T follicular helper cell (primary cell): ENCODE measurements at regions not wholly inside any gene's neighbourhood (a gene's known extent, or its start where the extent isn't known, plus 50 kb on each side); places are given as distances from the start of the nearest gene placed in this dataset.
"Not testable (repeated sequence)": the region's sequence is repeated elsewhere in the genome, so short reads cannot be mapped to it uniquely, and the experiment has no call there.

Source experiments
- DNase-seq: peaks from one replicate; pipeline ENCODE4 v3.0.0-alpha.2; 2020; ENCODE audit warnings: low read depth

DNA sequence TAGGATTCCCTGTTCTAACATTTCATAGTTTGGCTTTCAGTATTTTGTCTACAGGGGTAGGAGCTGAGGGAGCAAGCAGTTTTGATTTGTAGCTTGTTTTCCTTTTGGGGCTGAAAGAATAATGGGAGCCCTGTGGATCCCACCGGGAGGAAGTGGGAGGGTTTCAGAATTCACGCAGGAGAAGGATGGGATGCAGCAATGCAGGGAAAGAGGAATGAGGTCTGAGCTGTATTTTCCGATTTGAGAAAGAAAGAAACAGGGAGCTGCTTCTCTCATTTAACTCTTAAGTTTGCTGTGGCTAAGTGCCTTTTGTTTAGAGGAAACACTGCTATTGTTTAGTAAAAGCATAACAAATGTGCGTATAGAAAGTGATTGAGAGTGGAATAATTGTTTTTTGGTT lies 141.0 kb downstream of the ADCYAP1 start:
- DNase-seq: no peak

DNA sequence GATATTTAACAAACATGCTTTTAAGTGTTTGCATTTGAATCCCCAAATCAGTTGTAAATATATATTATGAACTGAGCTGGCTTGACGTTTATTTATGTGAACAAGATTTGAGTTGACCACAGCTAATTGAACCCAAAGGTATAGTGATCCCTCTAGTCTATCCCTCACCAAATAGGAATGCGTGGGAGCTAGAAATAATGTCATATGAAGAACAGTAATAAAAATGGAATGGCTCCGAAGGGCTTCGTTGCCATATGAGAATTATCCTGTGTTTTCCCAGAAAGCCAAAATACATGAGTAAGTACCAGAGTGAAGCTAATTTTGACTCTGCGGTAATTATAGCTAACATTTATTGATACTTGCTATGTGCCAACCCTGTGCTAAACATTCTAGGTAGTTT lies 142.7 kb downstream of the ADCYAP1 start:
- no peak for DNase-seq

DNA sequence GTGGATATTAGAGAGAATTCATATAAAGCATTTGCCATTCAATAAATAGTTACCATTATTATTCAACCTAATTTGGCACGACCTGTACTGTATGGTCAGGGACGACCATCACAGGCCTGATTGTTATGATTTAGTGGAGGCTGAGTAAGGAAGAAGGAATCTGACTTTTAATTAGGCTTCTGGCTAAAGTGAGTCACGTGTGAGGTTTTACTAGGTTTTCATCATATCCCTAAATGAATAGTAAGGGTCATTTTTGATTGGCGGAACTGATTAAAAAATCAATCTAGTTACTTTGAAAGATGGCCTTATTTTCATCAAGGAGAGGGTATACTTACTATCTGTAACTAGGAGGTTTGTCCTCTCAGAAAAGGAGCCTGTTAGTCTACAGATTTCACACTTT lies 143.4 kb downstream of the ADCYAP1 start:
- DNase-seq: no peak

DNA sequence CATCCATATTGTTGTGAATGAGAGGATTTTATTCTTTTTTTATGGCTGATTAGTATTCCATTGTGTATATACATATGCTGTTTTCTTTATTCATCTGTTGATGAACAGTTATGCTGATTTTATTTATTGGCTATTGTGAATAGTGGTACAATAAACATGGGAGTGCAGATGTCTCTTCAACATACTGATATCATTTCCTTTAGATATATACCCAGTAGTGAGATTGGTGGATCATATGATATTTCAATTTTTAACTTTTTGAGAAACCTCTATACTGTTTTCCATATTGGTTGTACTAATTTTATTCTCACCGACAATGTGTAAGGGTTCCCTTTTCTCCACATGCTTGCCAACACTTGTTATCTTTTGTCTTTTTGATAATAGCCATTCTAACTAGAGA lies 144.5 kb downstream of the ADCYAP1 start:
- DNase-seq: no peak

DNA sequence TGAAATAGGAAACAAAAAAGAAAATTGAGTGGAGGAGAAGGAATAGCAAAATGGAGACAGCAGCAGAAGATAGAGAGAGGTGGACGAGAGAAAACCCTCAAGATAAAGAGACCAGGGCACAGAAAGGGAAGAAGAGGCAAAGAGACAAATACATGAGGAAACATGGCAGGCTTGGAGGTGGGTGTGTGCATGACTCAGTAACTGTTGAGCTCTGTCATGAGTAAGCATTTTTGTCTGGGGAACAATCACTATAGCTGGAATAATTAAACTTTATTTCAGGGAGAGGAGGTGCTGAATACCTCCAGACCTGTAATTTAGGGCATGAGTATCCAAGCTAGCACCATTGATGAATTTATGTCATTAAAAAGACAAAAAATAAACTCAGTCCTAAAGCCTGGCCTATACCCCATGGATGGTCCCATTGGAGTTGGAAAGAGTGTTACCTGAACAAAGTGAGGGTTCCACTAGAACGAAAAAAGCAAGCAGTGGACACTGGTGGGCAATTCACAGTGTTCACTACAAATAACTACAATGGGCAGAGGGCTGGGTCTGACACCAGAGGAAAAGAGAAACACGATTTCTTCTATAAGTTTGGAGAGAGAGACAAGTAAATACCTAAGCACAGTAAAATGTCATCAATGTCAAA lies 145.5 kb downstream of the ADCYAP1 start:
- no peak for DNase-seq

DNA sequence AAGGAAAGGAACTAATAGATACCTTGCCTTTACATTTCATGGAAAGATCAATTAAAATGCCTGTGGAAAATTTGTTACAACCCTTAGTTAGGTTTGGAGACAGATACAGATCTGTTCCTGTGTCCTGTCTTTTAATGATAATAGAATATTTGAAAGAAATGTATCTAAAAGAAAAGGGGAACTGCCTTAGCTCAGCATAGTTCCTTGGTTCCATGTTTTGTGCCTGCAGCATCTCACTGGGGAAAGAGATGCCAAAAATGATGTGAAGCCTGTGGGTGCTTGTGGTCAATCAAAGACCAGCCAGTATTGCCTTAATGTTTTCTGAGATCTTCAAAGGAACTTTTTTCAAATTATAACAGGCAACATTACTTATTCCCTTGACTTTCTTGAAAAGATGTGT lies 147.6 kb downstream of the ADCYAP1 start:
- DNase-seq: no peak

DNA sequence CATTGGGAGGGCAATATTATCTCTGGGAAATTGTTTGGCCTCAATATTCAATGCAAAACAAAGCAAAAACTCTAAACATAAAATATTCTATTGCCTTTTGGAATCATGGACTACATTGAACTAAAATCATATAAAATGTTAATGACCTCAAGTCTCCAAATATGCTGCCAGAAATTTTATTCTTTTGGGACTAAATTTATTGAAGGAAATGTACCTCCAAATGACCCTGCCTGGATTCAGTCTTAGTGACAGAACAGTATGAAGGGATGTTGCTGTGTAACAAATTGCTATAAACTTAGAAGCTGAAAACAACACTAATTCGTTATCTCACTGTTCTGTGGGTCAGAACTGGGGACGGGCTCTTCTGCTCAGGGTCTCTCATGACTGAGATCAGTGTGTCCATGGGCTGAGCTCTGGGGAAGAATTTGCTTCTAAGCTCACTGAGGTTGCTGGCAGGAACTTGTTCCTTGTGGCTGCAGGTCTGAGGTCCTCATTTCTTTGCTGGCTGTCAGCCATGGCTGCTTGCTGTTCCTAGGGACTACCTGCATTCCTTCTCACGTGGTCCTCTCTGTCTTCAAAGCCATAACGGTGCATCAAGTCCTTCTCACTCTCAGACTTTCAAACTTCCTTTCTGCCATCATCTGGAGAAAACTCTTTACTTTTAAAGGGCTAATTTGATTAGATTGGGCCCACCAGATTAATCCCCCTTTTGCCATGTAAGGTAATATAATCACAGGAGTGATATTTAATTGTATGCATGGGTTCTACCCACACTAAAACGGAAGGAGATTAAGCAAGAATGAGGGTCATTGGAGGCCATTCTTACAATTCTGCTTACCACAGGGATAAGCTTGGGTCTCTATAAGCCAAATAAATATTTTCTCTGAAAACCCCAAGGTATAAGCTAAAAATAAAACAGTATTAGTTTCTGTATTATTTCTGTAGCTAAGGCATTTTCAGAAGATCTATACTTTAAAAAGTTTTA lies 149.0 kb downstream of the ADCYAP1 start:
- no peak for DNase-seq

DNA sequence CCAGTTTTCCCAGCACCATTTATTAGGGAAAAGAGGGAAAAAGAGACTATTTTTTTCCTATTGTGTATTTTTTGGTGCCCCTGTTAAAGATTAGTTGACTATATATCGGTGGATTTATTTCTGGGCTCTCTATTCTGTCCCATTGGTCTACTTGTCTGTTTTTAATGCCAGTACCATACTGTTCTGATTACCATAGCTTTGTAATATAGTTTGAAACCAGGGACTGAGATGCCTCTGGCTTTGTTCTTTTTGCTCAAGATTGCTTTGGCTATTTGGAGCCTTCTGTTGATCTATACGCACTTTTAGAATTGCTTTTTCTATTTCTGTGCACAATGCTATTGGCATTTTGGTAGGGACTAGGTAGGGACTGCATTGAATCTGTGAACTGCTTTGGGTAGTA lies 151.7 kb downstream of the ADCYAP1 start:
- no peak for DNase-seq

DNA sequence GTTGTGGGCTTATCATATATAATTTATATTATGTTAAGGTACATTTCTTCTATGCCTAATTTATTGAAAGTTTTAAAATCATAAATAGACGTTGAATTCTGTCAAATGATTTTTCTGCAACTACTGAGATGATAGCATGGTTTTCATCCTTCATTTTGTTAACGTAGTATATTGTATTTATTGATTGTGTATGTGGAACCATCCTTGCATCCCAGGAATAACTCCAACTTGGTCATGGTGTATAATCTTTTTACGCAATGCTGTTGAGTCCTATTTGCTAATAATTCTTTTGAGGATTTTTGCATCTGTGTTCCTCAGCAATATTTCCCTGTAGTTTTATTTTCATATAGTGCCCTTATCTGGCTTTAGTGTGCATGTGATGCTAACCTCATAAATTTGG lies 152.7 kb downstream of the ADCYAP1 start:
- DNase-seq: no peak

DNA sequence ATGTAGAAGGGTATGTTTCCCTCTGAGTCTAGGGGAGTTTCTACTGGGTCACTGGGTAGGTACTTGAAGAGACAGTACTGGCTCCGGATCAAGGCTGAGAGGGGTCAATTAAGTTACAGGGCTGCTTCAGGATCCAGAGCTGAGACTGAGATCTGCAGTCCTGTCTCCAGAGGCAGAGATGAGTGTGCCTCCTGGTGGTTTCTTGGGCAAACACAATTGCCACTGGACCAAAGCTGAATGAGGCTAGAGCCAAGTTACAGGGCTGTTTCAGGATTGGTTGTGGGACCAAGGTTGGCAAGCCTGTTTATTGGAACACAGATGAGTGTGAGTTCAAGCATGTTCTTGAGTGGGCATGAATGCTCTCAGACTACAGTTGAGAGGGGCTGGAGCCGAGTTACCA lies 157.9 kb downstream of the ADCYAP1 start:
- no peak for DNase-seq

DNA sequence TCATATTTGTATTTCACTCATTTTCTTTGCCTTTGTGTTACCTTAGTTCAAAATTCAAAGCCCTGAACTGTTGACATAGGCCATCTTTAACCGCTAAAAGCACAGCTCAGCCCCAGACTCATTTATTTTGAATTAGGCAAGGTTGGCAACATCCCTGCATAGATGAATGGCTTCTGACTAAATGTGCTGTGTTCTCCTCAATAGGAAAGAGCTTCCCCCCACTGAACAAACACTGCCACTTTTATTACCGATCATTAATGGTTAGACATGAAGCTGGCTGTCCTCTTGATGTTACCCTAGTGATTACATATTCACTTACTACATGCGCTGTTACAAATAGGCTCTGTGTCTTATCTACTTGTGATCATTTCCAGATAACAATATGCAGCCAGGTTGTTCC lies 170.7 kb downstream of the ADCYAP1 start:
- no peak for DNase-seq

DNA sequence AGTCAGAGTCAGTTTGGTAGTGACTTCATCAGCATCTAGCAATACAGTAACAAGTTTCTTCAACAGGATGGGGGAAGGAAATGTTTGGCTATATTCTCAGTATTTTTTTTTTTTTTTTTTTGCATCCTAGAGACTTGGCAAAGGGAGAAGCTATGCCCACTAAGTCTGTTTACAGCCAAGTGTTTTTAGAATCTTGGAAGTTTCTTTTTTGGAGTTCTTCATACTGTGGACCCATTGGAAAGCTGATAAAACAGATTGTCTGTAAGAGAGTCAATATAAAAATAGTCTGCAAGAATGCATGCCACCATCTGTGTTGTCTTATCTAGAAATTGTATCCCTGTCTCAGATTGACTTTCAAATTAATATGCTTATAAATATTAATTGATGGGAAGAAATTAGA lies 171.2 kb downstream of the ADCYAP1 start:
- DNase-seq: no peak

DNA sequence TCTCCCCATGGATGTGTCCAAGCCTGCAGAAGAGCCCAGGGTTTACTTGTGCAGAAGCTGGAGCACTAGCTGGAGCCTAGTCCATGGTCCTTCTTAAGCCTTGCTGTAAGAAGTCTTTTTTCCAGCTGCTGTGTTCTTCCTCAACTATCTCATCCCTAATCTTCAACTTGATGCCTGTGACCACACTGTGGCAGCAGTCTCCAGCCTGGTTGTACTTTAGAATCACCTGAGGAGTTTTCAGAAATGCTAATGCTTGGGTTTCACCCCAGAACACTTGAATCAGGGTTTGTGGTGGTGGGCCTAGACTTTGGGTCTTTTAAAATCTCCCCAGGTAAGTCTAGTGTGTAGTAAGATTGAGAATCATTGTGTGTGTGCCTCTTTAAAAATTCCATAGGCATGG lies 173.6 kb downstream of the ADCYAP1 start:
- DNase-seq: no peak

DNA sequence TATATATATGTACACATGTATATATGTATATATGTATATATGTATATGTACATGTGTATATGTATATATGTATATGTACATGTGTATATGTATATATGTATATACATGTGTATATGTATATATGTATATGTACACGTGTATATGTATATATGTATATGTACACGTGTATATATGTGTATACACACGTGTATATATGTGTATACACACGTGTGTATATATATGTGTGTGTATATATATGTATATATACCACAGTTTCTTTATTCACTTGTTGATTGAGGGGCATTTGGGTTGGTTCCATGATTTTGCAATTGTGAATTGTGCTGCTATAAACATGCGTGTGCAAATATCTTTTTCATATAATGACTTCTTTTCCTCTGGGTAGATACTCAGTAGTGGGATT lies 179.0 kb downstream of the ADCYAP1 start:
- DNase-seq: not testable (repeated sequence)

DNA sequence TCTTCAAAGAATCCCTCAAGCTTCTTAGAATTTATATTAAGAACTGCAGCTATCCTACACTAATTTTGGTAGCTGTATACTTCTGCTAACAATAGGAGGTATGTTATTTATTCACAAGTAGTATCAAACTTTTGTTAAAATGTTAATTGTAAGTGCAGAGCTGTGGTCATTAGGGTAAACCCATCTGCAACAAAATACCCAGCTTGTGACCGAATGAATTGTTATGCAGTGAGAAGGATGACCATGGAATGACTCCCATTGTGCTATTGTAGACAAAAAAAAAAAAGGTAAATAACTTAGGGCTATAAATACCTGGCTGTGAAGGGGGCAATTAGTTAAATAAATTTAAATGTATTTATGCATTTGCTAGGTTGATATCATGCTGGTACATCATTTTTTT lies 186.1 kb downstream of the ADCYAP1 start:
- DNase-seq: no peak

DNA sequence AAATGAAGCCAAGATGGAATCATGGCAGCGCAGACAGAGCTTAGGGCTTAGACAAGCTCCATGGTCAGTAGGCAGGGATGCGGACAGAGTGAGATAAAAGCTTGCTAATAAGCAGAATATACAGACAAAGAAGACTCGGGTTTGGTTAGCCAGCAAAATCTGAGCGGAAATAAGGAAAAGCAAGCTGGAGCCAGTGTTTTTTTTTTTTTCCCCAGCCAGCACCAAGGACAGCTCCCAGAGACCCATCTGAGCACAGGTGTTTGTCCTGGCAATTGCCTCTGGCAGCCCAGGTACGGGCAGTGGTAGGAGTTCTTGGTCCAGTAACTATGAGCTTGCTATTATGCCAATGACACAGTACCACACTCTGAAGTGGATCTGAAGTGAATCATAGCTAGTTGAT lies 187.6 kb downstream of the ADCYAP1 start:
- DNase-seq: no peak

DNA sequence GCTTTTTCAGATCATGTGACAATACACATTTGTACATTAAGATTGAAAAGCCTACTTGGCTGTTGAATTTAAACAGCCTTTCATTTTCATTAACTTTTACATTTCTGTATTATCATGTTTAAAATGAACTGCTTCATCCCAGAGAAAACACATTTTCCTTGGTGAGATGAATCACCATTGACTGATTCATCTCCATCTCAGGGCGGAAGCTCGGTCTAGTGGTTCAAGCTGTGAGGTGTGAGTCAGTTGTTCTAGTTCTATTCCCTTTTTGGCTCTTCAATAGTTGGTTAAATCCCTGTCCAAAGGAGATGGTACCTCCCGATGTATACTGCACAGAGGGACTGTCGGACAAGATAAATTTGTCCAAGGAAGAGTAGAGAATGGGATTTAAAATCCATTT lies 189.7 kb downstream of the ADCYAP1 start:
- DNase-seq: no peak

DNA sequence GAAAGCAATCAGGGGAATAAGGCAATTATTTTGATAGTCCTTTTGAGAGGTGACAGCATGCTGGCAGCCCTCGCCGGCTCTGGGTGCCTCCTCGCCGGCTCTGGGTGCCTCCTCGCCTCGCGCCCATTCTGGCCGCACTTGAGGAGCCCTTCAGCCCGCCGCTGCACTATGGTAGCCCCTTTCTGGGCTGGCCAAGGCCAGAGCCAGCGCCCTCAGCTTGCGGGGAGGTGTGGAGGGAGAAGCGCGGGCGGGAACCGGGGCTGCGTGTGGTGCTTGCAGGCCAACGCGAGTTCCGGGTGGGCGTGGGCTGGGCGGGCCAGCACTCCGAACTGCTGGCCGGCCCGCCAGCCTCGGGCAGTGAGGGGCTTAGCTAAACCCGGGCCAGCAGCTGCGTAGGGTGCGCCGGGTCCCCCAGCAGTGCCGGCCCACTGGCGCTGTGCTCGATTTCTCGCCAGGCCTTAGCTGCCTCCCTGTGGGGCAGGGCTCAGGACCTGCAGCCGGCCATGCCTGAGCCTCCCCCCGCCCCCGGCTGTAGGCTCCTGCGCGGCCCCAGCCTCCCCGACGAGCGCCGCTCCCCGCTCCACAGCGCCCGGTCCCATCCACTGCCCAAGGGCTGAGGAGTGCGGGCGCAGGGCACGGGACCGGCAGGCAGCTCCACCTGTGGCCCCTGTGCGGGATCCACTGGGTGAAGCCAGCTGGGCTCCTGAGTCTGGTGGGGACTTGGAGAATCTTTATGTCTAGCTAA lies 193.5 kb downstream of the ADCYAP1 start:
- DNase-seq: not testable (repeated sequence)

DNA sequence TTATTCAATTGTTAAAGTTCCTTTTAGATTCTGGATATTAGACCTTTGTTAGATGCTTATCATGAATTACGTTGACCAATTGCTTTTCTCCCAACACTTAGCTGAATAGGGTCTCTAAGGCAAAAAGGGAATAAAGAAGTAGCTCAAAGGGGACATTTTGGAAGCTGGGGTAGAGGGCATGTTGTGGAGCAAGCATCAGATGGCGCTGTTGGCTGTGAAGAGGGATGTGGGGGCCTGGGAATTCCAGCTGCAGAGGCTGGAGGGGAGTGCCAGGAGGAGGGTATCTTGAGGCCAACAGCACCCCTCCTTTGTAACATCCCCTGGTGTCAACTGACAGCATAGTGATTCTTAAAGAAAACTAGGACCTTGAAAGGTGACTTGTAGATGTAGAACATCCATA lies 198.2 kb downstream of the ADCYAP1 start:
- DNase-seq: no peak

DNA sequence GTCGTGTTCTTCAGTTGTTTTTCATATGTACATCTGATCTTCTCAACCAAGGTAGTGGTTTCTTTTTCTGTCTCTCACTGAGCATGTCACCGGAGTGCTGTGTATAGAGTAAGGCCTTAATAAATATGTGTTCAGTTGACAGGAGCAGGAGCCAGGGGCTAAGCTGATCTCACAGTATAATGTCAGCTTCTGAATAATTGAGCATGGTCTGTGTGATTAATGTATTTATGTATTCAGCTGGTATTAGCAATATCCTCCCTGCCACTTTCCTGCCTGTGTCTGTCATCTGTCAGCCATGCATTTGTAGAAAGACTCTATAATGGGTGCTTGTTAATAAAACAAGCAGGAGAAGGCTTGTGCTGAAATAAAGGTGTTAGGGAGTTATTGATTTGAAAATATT lies 198.9 kb downstream of the ADCYAP1 start:
- DNase-seq: no peak

DNA sequence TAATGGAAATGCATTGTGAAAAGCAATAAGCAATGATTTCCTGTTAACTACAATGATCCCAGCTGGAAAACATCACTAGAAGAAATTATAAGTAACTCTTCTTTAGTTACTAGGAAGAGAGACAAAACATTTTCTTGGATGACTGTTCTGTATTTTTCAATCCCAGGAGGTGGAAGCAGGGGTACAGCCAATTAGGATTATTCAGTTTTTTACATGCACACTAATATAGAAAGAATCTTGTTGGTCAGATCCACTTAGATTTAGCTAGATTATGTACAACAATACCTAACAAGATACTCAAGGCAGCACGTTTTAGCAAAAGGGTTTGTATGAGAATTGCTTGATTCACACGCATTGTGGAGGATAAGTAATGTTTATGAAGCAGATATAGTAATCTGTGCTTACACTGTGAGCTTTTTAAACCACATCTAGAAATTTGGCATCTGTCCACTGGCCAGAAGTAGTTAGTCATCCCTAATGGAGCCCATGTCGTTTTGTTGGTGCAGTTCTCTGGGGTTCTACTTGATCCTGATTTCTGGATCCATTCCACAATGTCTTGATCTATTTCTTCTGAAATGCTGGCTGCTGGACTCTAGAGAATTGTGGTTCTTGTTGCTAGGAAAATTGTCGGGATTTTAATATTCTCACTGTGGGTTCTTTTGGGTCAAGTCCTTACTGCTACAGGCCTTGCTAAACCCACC lies 199.7 kb downstream of the ADCYAP1 start:
- no peak for DNase-seq

DNA sequence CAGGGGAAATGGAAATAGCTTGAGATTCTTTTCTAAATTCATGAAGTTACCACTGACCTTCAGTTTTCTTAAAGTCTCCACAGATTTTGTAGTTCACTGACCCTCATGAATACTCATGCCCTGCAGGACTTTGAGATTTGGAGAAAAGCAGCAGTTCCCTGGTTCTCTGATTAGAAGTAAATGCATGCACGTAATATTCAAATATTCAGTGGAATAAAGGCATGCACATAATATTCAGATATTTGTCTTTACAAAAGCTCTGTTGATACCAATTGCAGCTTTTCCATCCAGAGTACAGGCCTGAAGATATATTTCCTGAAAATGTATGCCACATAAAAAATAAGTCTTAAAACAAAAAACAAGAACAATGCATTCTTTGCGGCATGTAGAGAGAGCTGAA lies 219.8 kb downstream of the ADCYAP1 start:
- DNase-seq: no peak
